ENCODE measurements at regions not wholly inside any gene's neighbourhood (a gene's known extent, or its start where the extent isn't known, plus 50 kb on each side); places are given as distances from the start of the nearest gene placed in this dataset.

DNA sequence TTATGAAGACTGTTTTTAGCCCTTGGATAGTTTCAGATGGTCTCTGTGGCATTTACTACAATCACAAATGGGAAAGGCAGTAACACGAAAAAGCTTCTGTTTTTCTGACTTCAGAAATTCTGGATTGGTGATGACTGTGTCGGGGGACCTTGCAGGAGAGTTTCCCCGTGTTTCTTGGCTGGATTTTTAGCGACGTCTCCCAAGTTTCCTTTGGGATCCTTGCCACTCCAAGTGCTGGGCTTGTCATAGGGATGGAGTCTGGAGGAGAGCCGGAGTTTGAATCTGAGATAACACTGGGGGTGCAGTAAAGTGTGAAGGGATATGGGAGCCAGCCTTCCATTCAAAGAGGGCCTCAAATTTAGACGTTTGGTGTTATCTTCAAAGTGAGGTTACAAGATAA lies 179.0 kb downstream of the SNX10 start:
- Histone ChIP-seq H4K20me1 (ENCODE audit: insufficient read depth) (no peaks in the 10 kb centered on the region), H3K4me3 (no peak overlapping the region), H2AFZ (no peak overlapping the region), H3K36me3 (ENCODE audit: low read depth) (no peaks in the 10 kb centered on the region), H3K79me2 (ENCODE audit: low read depth) (no peaks in the 10 kb centered on the region), H3K27me3 (ENCODE audit: insufficient read depth, low read depth) (no peaks in the 10 kb centered on the region), H3F3A (ENCODE audit: insufficient read depth, low read depth) (no peaks in the 10 kb centered on the region), H3K4me1 (replicated peaks; ENCODE audit: insufficient read depth) (no peaks in the 10 kb centered on the region), H3K27ac (no peak overlapping the region), H3K9me2 (ENCODE audit: insufficient read depth) (no peaks in the 10 kb centered on the region), H3K9me3 (ENCODE audit: insufficient read depth, low read depth) (no peaks in the 10 kb centered on the region), H3K4me2 (no peak overlapping the region)
- no peak for DNase-seq
- intact Hi-C loops (cut with micrococcal nuclease; ENCODE audit: unreplicated experiment), result no loop called here
- ChIA-PET POLR2A (ENCODE audit: unreplicated experiment) (no interaction called here), CTCF (no interaction called here)
- TF ChIP-seq CTCF (conservative IDR thresholded peaks at IDR 0.05) (no peak), EZH2 (IDR thresholded peaks at IDR 0.05; ENCODE audit: low read depth) (no peak)
- no TSS peak for BruUV-seq (replicated peaks)

DNA sequence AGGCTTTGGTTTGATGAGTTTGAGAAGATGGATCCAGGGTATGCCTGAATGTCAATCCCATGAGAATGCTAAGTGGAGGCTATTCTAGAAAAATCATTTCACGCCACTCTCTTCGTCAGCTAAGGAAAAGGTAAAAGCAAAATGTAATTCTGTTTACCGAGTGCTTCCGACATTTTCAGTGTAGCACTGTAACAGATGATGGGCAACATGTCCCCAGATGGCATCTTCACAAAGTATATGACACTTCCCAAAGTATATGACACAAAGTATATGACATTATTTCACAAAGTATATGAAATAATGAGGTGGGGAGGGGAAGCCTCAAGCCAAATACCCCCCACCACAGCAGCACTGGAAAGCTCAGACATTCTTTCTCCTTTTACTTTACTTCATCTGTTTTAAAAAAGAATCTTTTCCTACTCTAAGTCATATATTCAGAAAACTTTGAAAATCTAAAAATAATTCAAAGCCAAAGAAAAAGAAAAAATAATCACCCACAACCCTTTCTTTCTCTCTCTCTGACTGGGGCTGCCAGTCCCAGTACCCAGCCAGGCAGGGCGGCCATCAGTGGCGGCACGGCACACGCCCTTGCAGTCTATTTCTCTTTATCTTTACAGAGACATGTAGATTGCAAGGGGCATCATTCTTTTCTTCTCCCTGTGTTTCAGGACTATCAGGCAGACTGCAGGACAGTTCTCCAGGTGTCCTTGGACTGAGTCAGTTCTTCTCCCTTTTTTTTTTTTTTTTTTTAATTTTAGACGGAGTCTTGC lies 179.8 kb downstream of the SNX10 start:
- H3K9me3 ChIP-seq (ENCODE audit: insufficient read depth, low read depth), result no peaks in the 10 kb centered on the region
- H3K4me3 ChIP-seq, result no peak overlapping the region
- H3F3A ChIP-seq (ENCODE audit: insufficient read depth, low read depth), result no peaks in the 10 kb centered on the region
- no peaks in the 10 kb centered on the region for H4K20me1 ChIP-seq (ENCODE audit: insufficient read depth)
- H3K36me3 ChIP-seq (ENCODE audit: low read depth), result no peaks in the 10 kb centered on the region
- no peaks in the 10 kb centered on the region for H3K27me3 ChIP-seq (ENCODE audit: insufficient read depth, low read depth)
- intact Hi-C loops (cut with micrococcal nuclease; ENCODE audit: unreplicated experiment), result no loop called here
- H2AFZ ChIP-seq, result no peak overlapping the region
- no peak for TF ChIP-seq CTCF (conservative IDR thresholded peaks at IDR 0.05)
- TF ChIP-seq EZH2 (IDR thresholded peaks at IDR 0.05; ENCODE audit: low read depth), result no peak
- BruUV-seq (replicated peaks), result no TSS peak
- no peaks in the 10 kb centered on the region for H3K79me2 ChIP-seq (ENCODE audit: low read depth)
- no peak overlapping the region for H3K27ac ChIP-seq
- ChIA-PET POLR2A (ENCODE audit: unreplicated experiment) (no interaction called here), CTCF (no interaction called here)
- DNase-seq, result no peak
- H3K4me1 ChIP-seq (replicated peaks; ENCODE audit: insufficient read depth), result no peaks in the 10 kb centered on the region
- H3K4me2 ChIP-seq, result no peak overlapping the region
- H3K9me2 ChIP-seq (ENCODE audit: insufficient read depth), result no peaks in the 10 kb centered on the region

DNA sequence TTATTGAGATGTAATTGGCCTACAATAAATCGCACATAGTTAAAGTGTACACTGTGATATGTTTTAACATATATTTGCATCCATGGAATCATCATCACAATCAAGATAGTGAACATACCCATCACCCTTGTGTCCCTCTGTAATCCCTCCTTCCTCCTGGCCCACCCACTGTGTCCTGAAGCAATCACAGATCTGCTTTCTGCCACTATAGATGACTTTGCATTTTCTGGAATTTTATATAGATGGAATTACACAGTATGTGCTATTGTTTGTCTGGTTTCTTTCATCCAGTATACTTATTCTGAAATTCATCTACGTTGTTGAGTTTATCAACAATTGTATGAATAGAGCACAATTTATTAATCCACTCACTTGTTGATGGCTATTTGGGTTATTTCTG lies 181.3 kb downstream of the SNX10 start:
- no peaks in the 10 kb centered on the region for H3K27me3 ChIP-seq (ENCODE audit: insufficient read depth, low read depth)
- H3F3A ChIP-seq (ENCODE audit: insufficient read depth, low read depth), result no peaks in the 10 kb centered on the region
- no TSS peak for BruUV-seq (replicated peaks)
- H3K79me2 ChIP-seq (ENCODE audit: low read depth), result no peaks in the 10 kb centered on the region
- intact Hi-C loops (cut with micrococcal nuclease; ENCODE audit: unreplicated experiment), result no loop called here
- H3K4me3 ChIP-seq, result no peak overlapping the region
- no peak overlapping the region for H3K27ac ChIP-seq
- H3K4me1 ChIP-seq (replicated peaks; ENCODE audit: insufficient read depth), result no peaks in the 10 kb centered on the region
- no peak overlapping the region for H3K4me2 ChIP-seq
- H3K36me3 ChIP-seq (ENCODE audit: low read depth), result no peaks in the 10 kb centered on the region
- no peaks in the 10 kb centered on the region for H4K20me1 ChIP-seq (ENCODE audit: insufficient read depth)
- TF ChIP-seq CTCF (conservative IDR thresholded peaks at IDR 0.05), result no peak
- TF ChIP-seq EZH2 (IDR thresholded peaks at IDR 0.05; ENCODE audit: low read depth), result no peak
- DNase-seq, result no peak
- ChIA-PET POLR2A (ENCODE audit: unreplicated experiment) (no interaction called here), CTCF (no interaction called here)
- H3K9me3 ChIP-seq (ENCODE audit: insufficient read depth, low read depth), result no peaks in the 10 kb centered on the region
- no peaks in the 10 kb centered on the region for H3K9me2 ChIP-seq (ENCODE audit: insufficient read depth)
- no peak overlapping the region for H2AFZ ChIP-seq
